Hepatocyte (in vitro differentiated cells): ENCODE measurements at regions not wholly inside any gene's neighbourhood (a gene's known extent, or its start where the extent isn't known, plus 50 kb on each side); places are given as distances from the start of the nearest gene placed in this dataset.

Experiments used
- DNase-seq: peaks from one replicate; pipeline ENCODE4 v3.0.0-alpha.2; 2016; ENCODE audit warnings: low spot score
- H2AFZ ChIP-seq: fragments of 200-600 bp; sonication (generic); 2 replicates; pipeline ENCODE4 v1.6.0; 2016; ENCODE audit warnings: antibody characterized with exemption, mild to moderate bottlenecking
- H3K27ac ChIP-seq: fragments of 200-600 bp; sonication (generic); 2 replicates; pipeline ENCODE4 v1.5.1; 2016; ENCODE audit warnings: mild to moderate bottlenecking
- H3K27me3 ChIP-seq: fragments of 200-600 bp; sonication (generic); 2 replicates; pipeline ENCODE4 v1.6.1; 2016
- H3K36me3 ChIP-seq: fragments of 200-600 bp; sonication (generic); replicated peaks from 2 replicates; pipeline ENCODE4 v1.5.1; 2016; ENCODE audit warnings: low read depth; ENCODE audit not compliant: insufficient read depth
- H3K4me1 ChIP-seq: fragments of 200-600 bp; sonication (generic); 2 replicates; pipeline ENCODE4 v1.5.1; 2016; ENCODE audit warnings: mild to moderate bottlenecking, moderate library complexity; ENCODE audit not compliant: insufficient read depth
- H3K4me2 ChIP-seq: fragments of 200-600 bp; sonication (generic); 2 replicates; pipeline ENCODE4 v1.6.0; 2016
- H3K4me3 ChIP-seq: fragments of 200-600 bp; sonication (generic); 2 replicates; pipeline ENCODE4 v1.5.1; 2016; ENCODE audit warnings: mild to moderate bottlenecking
- H3K79me2 ChIP-seq: fragments of 200-600 bp; sonication (generic); 2 replicates; pipeline ENCODE4 v1.6.0; 2017; ENCODE audit warnings: mild to moderate bottlenecking
- H3K9me2 ChIP-seq: fragments of 200-600 bp; sonication (generic); replicated peaks from 2 replicates; pipeline ENCODE4 v1.6.0; 2017; ENCODE audit warnings: mild to moderate bottlenecking; ENCODE audit not compliant: insufficient read depth
- H3K9me3 ChIP-seq: fragments of 200-600 bp; sonication (generic); 2 replicates; pipeline ENCODE4 v1.5.1; 2016; ENCODE audit warnings: low read depth, mild to moderate bottlenecking
- H4K20me1 ChIP-seq: fragments of 200-600 bp; sonication (generic); 2 replicates; pipeline ENCODE4 v1.6.0; 2016; ENCODE audit warnings: mild to moderate bottlenecking; ENCODE audit not compliant: insufficient read depth, poor library complexity, severe bottlenecking
- CTCF ChIP-seq: fragments of 200-600 bp; sonication (generic); IDR thresholded peaks from 2 replicates; pipeline ENCODE4 v1.5.1; 2016; ENCODE audit warnings: antibody characterized with exemption, mild to moderate bottlenecking; ENCODE audit not compliant: poor library complexity
- EZH2 ChIP-seq: fragments of 200-600 bp; sonication (generic); IDR thresholded peaks from 2 replicates; pipeline ENCODE4 v1.6.1; 2016; ENCODE audit warnings: antibody characterized with exemption, mild to moderate bottlenecking, borderline replicate concordance
- EZH2phosphoT487 ChIP-seq: fragments of 200-600 bp; sonication (generic); IDR thresholded peaks from one replicate; pipeline ENCODE4 v1.6.1; 2018; ENCODE audit warnings: antibody characterized with exemption, mild to moderate bottlenecking, low read depth, moderate library complexity; ENCODE audit not compliant: unreplicated experiment, severe bottlenecking
- WGBS: methylation state at CpG from one replicate; pipeline ENCODE4 v1.1.6; 2016; ENCODE audit warnings: low lambda C conversion rate; ENCODE audit errors: missing lambda C conversion rate; 5-methylcytosine and 5-hydroxymethylcytosine counted together

- H4K20me1 ChIP-seq: no peaks in the 10 kb centered on the region
- peak overlapping the region; percentile 94 for H3K4me2 ChIP-seq
- no peaks in the 10 kb centered on the region for H3K9me3 ChIP-seq
- 67% methylated on average over 7 of the region's 7 CpGs for WGBS
- H3K27me3 ChIP-seq: no peaks in the 10 kb centered on the region
- DNase-seq: no peak
- H3K79me2 ChIP-seq: peaks cover 6% of the 10 kb centered on the region
- no peak overlapping the region for H2AFZ ChIP-seq
- H3K4me3 ChIP-seq: peak overlapping the region; percentile 65
- peak overlapping the region; percentile 26 for H3K27ac ChIP-seq
- TF ChIP-seq EZH2: no peak
- no peaks in the 10 kb centered on the region for H3K36me3 ChIP-seq
- H3K4me1 ChIP-seq: no peaks in the 10 kb centered on the region
- no peaks in the 10 kb centered on the region for H3K9me2 ChIP-seq
Observed at GRCh38 chr6:26232306-26232939, 132.6 kb upstream of the BTN3A2 start.

GRCh38 chr6:26232940-26233648 is 131.9 kb upstream of the BTN3A2 start:
- Histone ChIP-seq H2AFZ (no peak overlapping the region), H3K4me2 (peak overlapping the region; percentile 94), H3K4me3 (peak overlapping the region; percentile 65), H3K36me3 (no peaks in the 10 kb centered on the region), H3K4me1 (no peaks in the 10 kb centered on the region), H4K20me1 (no peaks in the 10 kb centered on the region), H3K9me2 (no peaks in the 10 kb centered on the region), H3K9me3 (no peaks in the 10 kb centered on the region), H3K79me2 (peaks cover 5% of the 10 kb centered on the region), H3K27me3 (no peaks in the 10 kb centered on the region), H3K27ac (peak overlapping the region; percentile 91)
- no peak for DNase-seq
- TF ChIP-seq EZH2phosphoT487 (no peak), EZH2 (no peak)
- WGBS: 50% methylated on average over 33 of the region's 34 CpGs

GRCh38 chr6:26233649-26234420 is 131.2 kb upstream of the BTN3A2 start:
- no peak overlapping the region for H2AFZ ChIP-seq

More at GRCh38 chr6:26233649-26234420, 131.2 kb upstream of the BTN3A2 start:
- H3K9me3 ChIP-seq: no peaks in the 10 kb centered on the region
- no peaks in the 10 kb centered on the region for H4K20me1 ChIP-seq
- H3K4me3 ChIP-seq: peak overlapping the region; percentile 65
- H3K9me2 ChIP-seq: no peaks in the 10 kb centered on the region
- H3K36me3 ChIP-seq: no peaks in the 10 kb centered on the region
- H3K4me2 ChIP-seq: peak overlapping the region; percentile 94
- peaks cover 5% of the 10 kb centered on the region for H3K79me2 ChIP-seq
- peak overlapping the region; percentile 91 for H3K27ac ChIP-seq
- no peaks in the 10 kb centered on the region for H3K4me1 ChIP-seq
- no peak for TF ChIP-seq CTCF
- no peak for TF ChIP-seq EZH2
- TF ChIP-seq EZH2phosphoT487: no peak
- WGBS: 15% methylated on average over 32 of the region's 32 CpGs
- DNase-seq: no peak
- no peaks in the 10 kb centered on the region for H3K27me3 ChIP-seq
